ENCODE measurements at regions not wholly inside any gene's neighbourhood (a gene's known extent, or its start where the extent isn't known, plus 50 kb on each side); places are given as distances from the start of the nearest gene placed in this dataset.
"Not testable (repeated sequence)": the region's sequence is repeated elsewhere in the genome, so short reads cannot be mapped to it uniquely, and the experiment has no call there.

GRCh38 chr2:215855308-215855707 is 158.0 kb downstream of the MREG start:
- not testable (repeated sequence) for TF ChIP-seq POLR2A, CTCF (IDR thresholded peaks at IDR 0.05)

Data from right lobe of liver (tissue), 4 donors.